ENCODE measurements at regions not wholly inside any gene's neighbourhood (a gene's known extent, or its start where the extent isn't known, plus 50 kb on each side); places are given as distances from the start of the nearest gene placed in this dataset.

DNA sequence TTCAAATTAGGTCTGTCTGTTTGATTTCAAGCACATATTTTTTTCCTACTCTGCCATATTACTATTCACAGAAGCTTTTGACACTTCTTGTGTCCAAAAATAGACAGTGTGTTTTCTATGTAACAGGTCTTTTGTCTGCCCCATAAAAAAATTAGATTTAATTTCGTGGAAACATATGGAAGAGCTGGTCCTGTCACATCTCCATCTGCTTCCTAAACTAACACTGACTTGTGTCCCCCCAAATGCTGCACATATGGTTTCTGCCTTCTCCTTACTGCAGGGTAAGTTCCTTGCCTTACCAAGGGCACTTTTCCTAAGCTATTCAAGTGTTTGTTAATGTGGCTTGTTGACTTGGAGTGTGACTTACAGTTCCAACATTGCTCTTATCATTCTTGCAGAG, 340.7 kb upstream of the ARX start:
- TF ChIP-seq, protein P1, sequence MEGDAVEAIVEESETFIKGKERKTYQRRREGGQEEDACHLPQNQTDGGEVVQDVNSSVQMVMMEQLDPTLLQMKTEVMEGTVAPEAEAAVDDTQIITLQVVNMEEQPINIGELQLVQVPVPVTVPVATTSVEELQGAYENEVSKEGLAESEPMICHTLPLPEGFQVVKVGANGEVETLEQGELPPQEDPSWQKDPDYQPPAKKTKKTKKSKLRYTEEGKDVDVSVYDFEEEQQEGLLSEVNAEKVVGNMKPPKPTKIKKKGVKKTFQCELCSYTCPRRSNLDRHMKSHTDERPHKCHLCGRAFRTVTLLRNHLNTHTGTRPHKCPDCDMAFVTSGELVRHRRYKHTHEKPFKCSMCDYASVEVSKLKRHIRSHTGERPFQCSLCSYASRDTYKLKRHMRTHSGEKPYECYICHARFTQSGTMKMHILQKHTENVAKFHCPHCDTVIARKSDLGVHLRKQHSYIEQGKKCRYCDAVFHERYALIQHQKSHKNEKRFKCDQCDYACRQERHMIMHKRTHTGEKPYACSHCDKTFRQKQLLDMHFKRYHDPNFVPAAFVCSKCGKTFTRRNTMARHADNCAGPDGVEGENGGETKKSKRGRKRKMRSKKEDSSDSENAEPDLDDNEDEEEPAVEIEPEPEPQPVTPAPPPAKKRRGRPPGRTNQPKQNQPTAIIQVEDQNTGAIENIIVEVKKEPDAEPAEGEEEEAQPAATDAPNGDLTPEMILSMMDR (IDR thresholded peaks at IDR 0.05), result no peak
- no peak for TF ChIP-seq POLR2A (IDR thresholded peaks at IDR 0.05)
